Adrenal gland (tissue), 5 donors: ENCODE measurements at regions not wholly inside any gene's neighbourhood (a gene's known extent, or its start where the extent isn't known, plus 50 kb on each side); places are given as distances from the start of the nearest gene placed in this dataset.

Experiments
- POLR2A ChIP-seq, 2 donors: fragments of 450-650 bp; IDR thresholded peaks; one replicate each; pipeline ENCODE4 v1.6.1; 2017; ENCODE audit warnings: antibody characterized with exemption in 2 of 2, mild to moderate bottlenecking in 2 of 2, moderate library complexity in 1 of 2
- TF ChIP-seq, protein P1 (sequence below), 6 experiments: fragments of 450-650 bp in 4 of 6; fragments of 200-600 bp in 2 of 6; sonication (generic) in 1 of 6; IDR thresholded peaks; 1 replicate in 5 of 6; 2 replicates in 1 of 6; pipeline versions ENCODE4 v1.5.1 to v1.8.0; 2016 to 2021; ENCODE audit warnings: antibody characterized with exemption in 6 of 6, mild to moderate bottlenecking in 2 of 6, moderate library complexity in 1 of 6
- donor health status: DM: no; HTN: no; CAD: no.

DNA sequence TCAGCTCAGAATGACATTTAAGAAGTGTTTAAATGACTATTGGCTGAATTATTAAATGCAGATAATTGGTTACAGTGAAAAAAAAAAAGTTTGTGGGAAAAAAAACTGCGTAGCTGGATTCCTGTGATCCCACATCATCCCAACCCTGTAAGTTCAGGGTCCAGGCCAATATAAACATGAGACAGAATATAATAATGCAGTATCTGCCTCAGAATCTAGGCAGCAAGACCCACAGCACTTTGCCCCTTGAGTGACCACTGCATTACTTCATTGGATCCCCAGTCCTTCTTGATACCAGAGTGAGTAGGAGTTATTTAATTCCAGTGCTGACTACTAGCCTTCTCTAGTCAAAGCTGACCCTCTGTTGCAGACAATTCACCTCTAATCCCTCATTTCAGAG, 272.6 kb downstream of the CCER1 start:
- TF ChIP-seq POLR2A (IDR thresholded peaks at IDR 0.05), result no peak
- TF ChIP-seq, protein P1, sequence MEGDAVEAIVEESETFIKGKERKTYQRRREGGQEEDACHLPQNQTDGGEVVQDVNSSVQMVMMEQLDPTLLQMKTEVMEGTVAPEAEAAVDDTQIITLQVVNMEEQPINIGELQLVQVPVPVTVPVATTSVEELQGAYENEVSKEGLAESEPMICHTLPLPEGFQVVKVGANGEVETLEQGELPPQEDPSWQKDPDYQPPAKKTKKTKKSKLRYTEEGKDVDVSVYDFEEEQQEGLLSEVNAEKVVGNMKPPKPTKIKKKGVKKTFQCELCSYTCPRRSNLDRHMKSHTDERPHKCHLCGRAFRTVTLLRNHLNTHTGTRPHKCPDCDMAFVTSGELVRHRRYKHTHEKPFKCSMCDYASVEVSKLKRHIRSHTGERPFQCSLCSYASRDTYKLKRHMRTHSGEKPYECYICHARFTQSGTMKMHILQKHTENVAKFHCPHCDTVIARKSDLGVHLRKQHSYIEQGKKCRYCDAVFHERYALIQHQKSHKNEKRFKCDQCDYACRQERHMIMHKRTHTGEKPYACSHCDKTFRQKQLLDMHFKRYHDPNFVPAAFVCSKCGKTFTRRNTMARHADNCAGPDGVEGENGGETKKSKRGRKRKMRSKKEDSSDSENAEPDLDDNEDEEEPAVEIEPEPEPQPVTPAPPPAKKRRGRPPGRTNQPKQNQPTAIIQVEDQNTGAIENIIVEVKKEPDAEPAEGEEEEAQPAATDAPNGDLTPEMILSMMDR (IDR thresholded peaks at IDR 0.05), result no peak
